ENCODE measurements at regions not wholly inside any gene's neighbourhood (a gene's known extent, or its start where the extent isn't known, plus 50 kb on each side); places are given as distances from the start of the nearest gene placed in this dataset.

GRCh38 chr13:107518292-107518691, 697.0 kb downstream of the LIG4 start:
- TF ChIP-seq POLR2AphosphoS5 (IDR thresholded peaks at IDR 0.05; ENCODE audit: insufficient read depth, low read depth, low read length) (no peak), CTCF (IDR thresholded peaks at IDR 0.05; ENCODE audit: extremely low read depth in 1 of 2, insufficient read depth in 1 of 2, low read depth in 1 of 2, low read length in 2 of 2) (no peak), GATA2 (IDR thresholded peaks at IDR 0.05; ENCODE audit: insufficient read depth, insufficient read length, low read depth, low read length) (no peak), FOS (IDR thresholded peaks at IDR 0.05; ENCODE audit: borderline replicate concordance, insufficient read depth, low read length) (no peak), MYC (IDR thresholded peaks at IDR 0.05; ENCODE audit: low read depth, low read length) (no peak), JUN (IDR thresholded peaks at IDR 0.05; ENCODE audit: borderline replicate concordance, insufficient read depth, insufficient read length, low read depth) (no peak), POLR2A (IDR thresholded peaks at IDR 0.05; ENCODE audit: low read depth, low read length) (no peak), EZH2 (IDR thresholded peaks at IDR 0.05; ENCODE audit: borderline replicate concordance, low read depth, low read length, severe bottlenecking) (no peak), MAX (IDR thresholded peaks at IDR 0.05; ENCODE audit: insufficient read depth, insufficient read length) (no peak)
- H3K9me1 ChIP-seq (replicated peaks; ENCODE audit: control insufficient read depth, extremely low read depth, insufficient read depth, low read length) = no peaks in the 10 kb centered on the region
- H3K27me3 ChIP-seq (ENCODE audit: control insufficient read depth in 2 of 2, insufficient read depth in 2 of 2, low read length in 2 of 2) = no peaks in the 10 kb centered on the region
- H3K36me3 ChIP-seq (ENCODE audit: control insufficient read depth in 2 of 2, extremely low read depth in 1 of 2, insufficient read depth in 2 of 2, low read length in 2 of 2) = no peaks in the 10 kb centered on the region
- no peak for FAIRE-seq
- H3K27ac ChIP-seq (ENCODE audit: insufficient read depth, low read depth, low read length) = no peak overlapping the region
- H3K4me1 ChIP-seq (ENCODE audit: control insufficient read depth, extremely low read depth, insufficient read depth, low read length) = no peaks in the 10 kb centered on the region
- ChIA-PET CTCF (interaction anchor here (0.8 to 1.0 kb wide), 2 partner anchors 9 to 11 kb away, joined by 3 to 4 read pairs; no protein-coding TSS in a partner anchor), POLR2A (no interaction called here)
- no peak overlapping the region for H2AFZ ChIP-seq (ENCODE audit: low read depth, low read length)
- no peaks in the 10 kb centered on the region for H4K20me1 ChIP-seq (replicated peaks; ENCODE audit: control insufficient read depth, extremely low read depth, insufficient read depth, low read length)
- dilution Hi-C loops (cut with MboI; ENCODE audit: extremely low pct_ligation_motif_present, low sequenced_read_pairs) = no loop called here
- no peaks in the 10 kb centered on the region for H3K9me3 ChIP-seq (replicated peaks; ENCODE audit: control insufficient read depth, insufficient read depth, low read length)
- H3K9ac ChIP-seq (replicated peaks; ENCODE audit: extremely low read depth, insufficient read depth, low read length) = no peak overlapping the region
- no peak overlapping the region for H3K4me2 ChIP-seq (ENCODE audit: insufficient read depth, low read length)
- intact Hi-C loops (cut with micrococcal nuclease) = no loop called here
- H3K79me2 ChIP-seq (ENCODE audit: control insufficient read depth, insufficient read depth, low read length) = no peaks in the 10 kb centered on the region
- peak; percentile 20 for DNase-seq (ENCODE audit: low read depth, low spot score)
- no peak overlapping the region for H3K4me3 ChIP-seq (replicated peaks in 1 of 3; ENCODE audit: insufficient read depth in 1 of 3, low read depth in 1 of 3, low read length in 3 of 3)
- BruUV-seq (replicated peaks) = no TSS peak
